ENCODE measurements at regions not wholly inside any gene's neighbourhood (a gene's known extent, or its start where the extent isn't known, plus 50 kb on each side); places are given as distances from the start of the nearest gene placed in this dataset.

DNA sequence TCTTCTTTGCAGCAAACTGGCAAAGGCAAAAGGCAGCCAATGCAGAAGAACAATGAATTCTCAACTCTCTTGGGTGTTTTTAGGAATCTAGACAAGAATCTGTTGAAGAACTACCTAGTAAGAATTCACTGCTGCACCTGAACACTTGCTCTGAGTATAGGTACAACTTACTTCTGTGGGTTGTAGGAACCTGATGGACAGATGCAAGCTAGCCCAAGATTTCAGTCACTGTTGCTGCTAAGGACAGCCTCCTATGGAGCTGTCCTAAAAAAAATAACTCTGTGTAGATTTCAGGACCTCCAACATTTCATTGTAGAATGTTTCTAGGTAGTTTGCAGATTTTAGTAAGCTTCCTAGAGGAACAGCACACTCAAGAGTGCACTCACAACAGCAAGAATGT lies 363.5 kb downstream of the CBLN2 start:
- TF ChIP-seq, protein P1, sequence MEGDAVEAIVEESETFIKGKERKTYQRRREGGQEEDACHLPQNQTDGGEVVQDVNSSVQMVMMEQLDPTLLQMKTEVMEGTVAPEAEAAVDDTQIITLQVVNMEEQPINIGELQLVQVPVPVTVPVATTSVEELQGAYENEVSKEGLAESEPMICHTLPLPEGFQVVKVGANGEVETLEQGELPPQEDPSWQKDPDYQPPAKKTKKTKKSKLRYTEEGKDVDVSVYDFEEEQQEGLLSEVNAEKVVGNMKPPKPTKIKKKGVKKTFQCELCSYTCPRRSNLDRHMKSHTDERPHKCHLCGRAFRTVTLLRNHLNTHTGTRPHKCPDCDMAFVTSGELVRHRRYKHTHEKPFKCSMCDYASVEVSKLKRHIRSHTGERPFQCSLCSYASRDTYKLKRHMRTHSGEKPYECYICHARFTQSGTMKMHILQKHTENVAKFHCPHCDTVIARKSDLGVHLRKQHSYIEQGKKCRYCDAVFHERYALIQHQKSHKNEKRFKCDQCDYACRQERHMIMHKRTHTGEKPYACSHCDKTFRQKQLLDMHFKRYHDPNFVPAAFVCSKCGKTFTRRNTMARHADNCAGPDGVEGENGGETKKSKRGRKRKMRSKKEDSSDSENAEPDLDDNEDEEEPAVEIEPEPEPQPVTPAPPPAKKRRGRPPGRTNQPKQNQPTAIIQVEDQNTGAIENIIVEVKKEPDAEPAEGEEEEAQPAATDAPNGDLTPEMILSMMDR (IDR thresholded peaks at IDR 0.05), result no peak
- TF ChIP-seq POLR2A (IDR thresholded peaks at IDR 0.05), result no peak

All from uterus (tissue), 2 donors.